ENCODE measurements at regions not wholly inside any gene's neighbourhood (a gene's known extent, or its start where the extent isn't known, plus 50 kb on each side); places are given as distances from the start of the nearest gene placed in this dataset.
"Not testable (repeated sequence)": the region's sequence is repeated elsewhere in the genome, so short reads cannot be mapped to it uniquely, and the experiment has no call there.

GRCh38 chr10:38600146-38600545, 506.0 kb downstream of the ZNF37A start:
- in situ Hi-C loops (cut with MboI; ENCODE audit: low sequenced_read_pairs, unreplicated experiment): no loop called here
- TF ChIP-seq CTCF (IDR thresholded peaks at IDR 0.05; ENCODE audit: borderline replicate concordance, control extremely low read depth, extremely low read depth, insufficient read depth, missing control alignments): no peak
- peak; percentile 3 for DNase-seq (ENCODE audit: low spot score)

GRCh38 chr10:38600696-38601095, 506.6 kb downstream of the ZNF37A start:
- no peak for TF ChIP-seq CTCF (IDR thresholded peaks at IDR 0.05; ENCODE audit: borderline replicate concordance, control extremely low read depth, extremely low read depth, insufficient read depth, missing control alignments)
- in situ Hi-C loops (cut with MboI; ENCODE audit: low sequenced_read_pairs, unreplicated experiment): no loop called here
- DNase-seq (ENCODE audit: low spot score): no peak

- DNase-seq (ENCODE audit: low spot score); in situ Hi-C loops (cut with MboI; ENCODE audit: low sequenced_read_pairs, unreplicated experiment): not testable (repeated sequence)
Observed at GRCh38 chr10:38603681-38604080, 509.5 kb downstream of the ZNF37A start.

- peak; percentile 2 for DNase-seq (ENCODE audit: low spot score)
- in situ Hi-C loops (cut with MboI; ENCODE audit: low sequenced_read_pairs, unreplicated experiment): not testable (repeated sequence)
Observed at GRCh38 chr10:38604477-38604876, 510.3 kb downstream of the ZNF37A start.

GRCh38 chr10:38605153-38605661, 511.1 kb downstream of the ZNF37A start:
- in situ Hi-C loops (cut with MboI; ENCODE audit: low sequenced_read_pairs, unreplicated experiment): no loop called here
- peak; percentile 1 for DNase-seq (ENCODE audit: low spot score)

GRCh38 chr10:38615596-38615995, 521.5 kb downstream of the ZNF37A start:
- DNase-seq (ENCODE audit: low spot score); in situ Hi-C loops (cut with MboI; ENCODE audit: low sequenced_read_pairs, unreplicated experiment): not testable (repeated sequence)

More at GRCh38 chr10:38605153-38605661, 511.1 kb downstream of the ZNF37A start:
- no peak for TF ChIP-seq CTCF (IDR thresholded peaks at IDR 0.05; ENCODE audit: borderline replicate concordance, control extremely low read depth, extremely low read depth, insufficient read depth, missing control alignments)

GRCh38 chr10:38619831-38620230, 525.7 kb downstream of the ZNF37A start:
- in situ Hi-C loops (cut with MboI; ENCODE audit: low sequenced_read_pairs, unreplicated experiment); DNase-seq (ENCODE audit: low spot score): not testable (repeated sequence)

GRCh38 chr10:38635650-38636049, 541.5 kb downstream of the ZNF37A start:
- DNase-seq (ENCODE audit: low spot score); in situ Hi-C loops (cut with MboI; ENCODE audit: low sequenced_read_pairs, unreplicated experiment): not testable (repeated sequence)
